GM19324 (cell line): ENCODE measurements at regions not wholly inside any gene's neighbourhood (a gene's known extent, or its start where the extent isn't known, plus 50 kb on each side); places are given as distances from the start of the nearest gene placed in this dataset.

Experiments
- ATAC-seq: cut with Tn5 transposase; IDR thresholded peaks from one replicate; pipeline ENCODE4 v1.9.1; 2021; ENCODE audit warnings: mild to moderate bottlenecking, moderate library complexity; ENCODE audit not compliant: unreplicated experiment, low FRiP score

DNA sequence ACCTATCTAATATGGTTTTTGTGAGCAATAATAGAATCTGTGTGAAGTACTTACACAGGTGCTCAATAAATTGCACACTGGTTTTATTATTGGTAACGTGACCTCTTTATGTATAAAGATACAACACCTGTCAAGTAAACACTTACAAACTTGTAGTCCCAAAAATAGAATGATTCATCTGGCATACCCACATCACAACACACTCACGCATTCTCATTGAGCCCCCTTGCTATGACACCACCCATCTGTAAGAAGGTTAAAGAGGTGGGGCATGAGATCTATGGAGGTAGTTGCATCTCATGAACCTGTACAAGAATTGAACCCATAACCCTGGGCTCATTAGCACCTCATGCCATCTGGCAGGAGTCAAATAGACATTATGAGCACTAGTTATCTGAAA, 134.9 kb upstream of the THBS1 start:
- no peak for ATAC-seq

DNA sequence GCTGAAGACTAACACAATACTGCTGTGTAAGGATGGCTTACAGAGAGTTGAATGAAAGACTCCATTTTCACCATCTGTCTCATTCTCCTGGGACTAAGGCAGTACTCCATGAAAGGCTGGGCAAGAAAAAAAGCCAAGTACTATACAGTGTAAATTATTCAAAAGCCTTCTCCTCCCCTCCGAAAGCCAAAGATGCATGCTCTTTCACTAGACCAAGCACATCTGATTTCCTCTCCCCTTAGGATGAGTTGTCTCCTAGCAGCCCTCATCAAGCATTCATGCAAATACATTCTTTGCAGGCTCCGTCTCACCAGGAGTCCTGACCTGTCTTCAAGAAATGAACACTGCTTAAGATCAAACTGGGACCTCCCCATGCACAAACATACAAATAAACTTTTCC, 133.5 kb upstream of the THBS1 start:
- no peak for ATAC-seq

DNA sequence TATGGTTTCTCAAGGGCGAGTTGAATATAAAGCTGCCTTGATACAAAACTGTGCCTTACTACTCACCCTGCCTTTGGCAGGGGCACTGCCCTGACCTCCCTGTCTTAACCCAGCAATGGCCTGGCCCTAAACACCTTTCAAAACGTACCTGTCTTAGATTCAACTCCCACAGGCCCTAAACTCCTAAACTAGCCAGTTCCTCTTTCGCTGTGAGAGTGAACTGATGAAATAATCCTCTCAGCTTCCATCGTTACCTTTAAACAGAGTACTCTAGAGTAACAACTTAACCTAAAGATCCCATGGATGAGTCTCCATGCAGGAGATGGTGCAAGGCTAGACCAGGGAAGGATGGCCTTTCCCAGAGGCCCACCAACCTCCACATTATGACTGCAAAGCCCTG, 133.0 kb upstream of the THBS1 start:
- ATAC-seq = no peak

DNA sequence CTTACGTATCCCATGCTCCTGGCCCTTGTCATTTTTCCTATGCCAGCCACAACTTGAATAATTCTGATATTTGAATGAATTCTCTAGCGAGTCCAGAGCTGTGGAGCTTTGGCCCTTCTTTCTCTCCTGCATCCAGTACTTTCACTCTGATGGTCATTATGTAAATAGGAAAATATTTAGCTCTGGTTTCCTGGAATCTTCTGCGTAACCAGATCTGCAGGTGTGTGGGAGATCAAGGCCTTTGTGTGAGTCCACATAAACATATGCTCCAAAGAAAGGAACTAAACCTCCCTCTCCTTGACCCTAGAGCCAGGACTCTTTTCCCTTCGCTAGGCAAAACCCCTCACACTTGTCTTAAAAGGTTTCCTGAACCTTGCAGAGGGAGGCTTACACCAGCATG, 132.5 kb upstream of the THBS1 start:
- no peak for ATAC-seq

- no peak for ATAC-seq
Measured at GRCh38 chr15:39451121-39451688, 129.7 kb upstream of the THBS1 start.

GRCh38 chr15:39451871-39452270, 129.0 kb upstream of the THBS1 start:
- ATAC-seq = no peak

DNA sequence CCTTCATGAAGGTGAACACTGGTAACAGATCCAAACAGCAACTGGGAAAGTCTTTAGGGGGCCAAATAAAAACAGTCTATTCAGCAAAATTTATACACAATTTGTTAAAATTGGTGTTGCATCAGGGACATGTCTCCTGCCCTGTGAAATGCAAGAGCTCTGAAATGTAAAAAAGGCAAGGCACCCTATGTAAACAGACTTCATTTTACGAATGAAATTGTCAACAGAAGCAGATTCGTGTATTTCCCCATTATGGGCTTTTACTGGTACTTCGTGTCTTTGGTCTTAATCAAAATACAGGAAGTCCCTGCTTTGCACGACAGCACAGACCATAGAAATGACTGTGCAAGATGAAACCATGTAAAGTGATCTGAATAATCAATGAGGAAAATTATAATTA, 127.3 kb upstream of the THBS1 start:
- ATAC-seq = no peak

DNA sequence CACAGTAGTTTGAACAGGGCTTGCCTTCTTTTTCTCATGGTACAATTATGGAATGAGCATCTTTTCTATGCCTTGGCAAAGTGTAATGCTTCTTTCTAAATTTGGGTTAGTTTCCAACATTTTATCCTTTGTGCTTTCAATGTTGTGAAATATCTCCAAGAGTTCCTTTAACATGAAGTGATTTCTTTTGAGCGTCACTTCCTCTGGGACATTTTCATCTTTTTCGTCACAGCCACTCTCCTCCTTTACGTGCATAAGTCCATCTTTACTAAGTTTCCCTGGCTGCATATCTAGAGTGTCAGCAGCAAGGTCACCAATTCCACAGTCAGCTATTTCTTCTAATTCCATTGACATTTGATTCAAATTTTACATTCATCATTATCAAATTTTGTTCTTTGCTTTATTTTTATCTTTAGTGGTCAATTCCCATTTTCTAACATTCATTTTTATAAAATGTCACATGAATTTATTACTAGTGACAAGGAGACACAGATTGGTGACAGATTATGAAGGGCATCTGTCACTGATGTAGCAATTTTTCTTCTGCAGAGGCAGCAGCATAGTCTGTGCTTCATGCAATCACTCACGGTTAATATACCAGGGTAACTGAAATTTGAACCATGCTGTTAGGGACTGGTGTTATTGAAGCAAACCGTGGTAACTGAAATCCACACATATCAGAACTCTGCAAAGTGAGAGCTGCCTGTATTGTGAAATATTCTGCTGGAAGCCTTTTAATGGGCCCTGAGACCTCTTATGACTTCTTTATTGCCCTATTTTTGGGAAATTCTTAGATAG, 126.5 kb upstream of the THBS1 start:
- no peak for ATAC-seq

DNA sequence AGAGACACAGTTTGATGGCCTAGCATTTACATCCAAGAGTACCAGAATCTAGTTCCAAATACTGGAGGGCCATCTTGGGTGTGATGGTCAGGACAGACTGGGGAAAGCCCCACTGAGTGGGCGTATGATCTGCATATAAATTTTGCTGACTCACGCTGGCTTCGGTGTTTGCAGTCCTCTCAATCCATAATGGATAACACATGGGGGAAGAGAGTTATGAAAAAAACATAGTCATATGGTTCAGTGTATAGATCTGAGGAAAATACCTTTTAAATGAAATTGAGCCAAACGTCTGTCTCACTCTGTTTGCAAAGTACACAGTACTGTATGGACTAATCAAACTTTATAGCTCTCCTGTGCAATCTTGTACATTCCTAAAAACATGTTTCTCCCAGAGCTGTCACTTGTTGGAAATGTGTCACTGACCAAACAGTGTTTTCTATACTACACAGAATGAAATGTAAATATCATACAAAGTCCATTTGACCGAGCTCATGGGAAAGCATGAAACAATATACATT, 125.3 kb upstream of the THBS1 start:
- no peak for ATAC-seq

DNA sequence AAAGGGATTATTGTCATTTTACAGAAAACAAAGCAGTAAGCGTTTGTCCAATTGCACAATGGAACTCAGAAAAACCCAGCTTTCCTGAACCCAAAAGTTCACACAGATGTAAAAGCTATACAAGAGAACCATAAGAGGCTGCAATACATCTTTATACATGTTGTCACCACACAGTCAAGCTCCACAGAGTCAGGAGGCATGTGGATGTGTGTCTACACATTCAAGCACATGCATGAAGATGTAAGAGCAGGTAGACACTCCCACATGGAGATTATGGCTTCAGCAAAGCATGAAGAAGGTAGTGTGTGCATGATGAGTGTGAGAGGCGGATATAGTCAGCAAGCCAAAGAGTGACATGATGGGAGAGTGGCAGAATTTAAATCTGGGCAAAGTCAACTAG, 124.7 kb upstream of the THBS1 start:
- no peak for ATAC-seq

DNA sequence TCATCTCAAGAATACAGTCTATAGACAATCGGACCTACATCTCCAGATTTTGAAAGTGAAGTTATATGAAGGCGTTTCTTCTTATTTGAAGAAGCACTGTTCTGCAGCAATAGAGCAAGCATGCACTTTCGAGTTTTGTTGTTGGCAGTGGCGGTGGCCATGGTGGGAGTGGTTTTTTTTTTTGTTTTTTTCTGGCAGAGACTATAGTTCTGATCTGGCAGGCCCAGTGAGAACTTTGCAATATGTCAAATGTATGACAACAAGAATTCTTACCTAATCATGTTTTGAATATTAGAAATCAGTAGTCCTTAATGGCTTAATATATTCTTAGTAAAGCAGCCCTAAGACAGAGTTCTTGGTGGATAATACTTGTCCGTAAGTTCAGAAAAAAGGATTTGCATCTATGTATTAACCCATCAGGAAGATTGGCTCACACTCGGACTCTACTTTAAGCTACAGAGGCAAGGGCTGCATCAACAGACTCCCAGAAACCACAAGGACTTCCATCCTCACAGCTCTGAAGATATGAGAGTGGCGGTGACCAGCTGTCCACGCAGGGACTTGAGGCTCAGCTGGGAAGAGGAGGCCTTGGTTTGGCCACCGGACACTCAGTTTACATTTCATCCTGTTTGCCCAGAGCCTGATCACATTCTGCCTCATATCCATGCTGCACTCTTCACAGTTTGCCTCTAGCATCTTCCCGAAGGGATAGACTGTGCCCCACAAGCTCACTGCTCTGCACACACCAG, 124.1 kb upstream of the THBS1 start:
- ATAC-seq = no peak

GRCh38 chr15:39458131-39458530, 122.7 kb upstream of the THBS1 start:
- no peak for ATAC-seq

GRCh38 chr15:39459548-39459947, 121.3 kb upstream of the THBS1 start:
- no peak for ATAC-seq

DNA sequence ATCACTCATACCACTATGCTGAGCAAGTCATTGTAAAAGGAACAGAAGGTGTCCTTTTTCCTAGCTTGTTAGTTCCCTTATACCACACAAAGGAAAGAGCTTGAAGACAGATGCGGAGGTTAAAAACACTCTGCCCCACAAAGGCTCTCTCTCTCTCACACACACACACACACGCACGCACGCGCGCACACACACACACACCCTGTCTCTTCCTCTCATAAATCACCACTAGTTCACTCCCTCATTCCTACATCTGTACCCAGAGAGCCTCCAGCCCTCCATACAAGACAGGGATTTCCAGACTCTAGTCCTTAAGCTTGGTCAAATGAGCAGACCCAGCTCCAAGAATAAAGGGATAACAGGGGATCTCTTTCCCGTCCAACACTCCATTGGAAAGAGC, 120.1 kb upstream of the THBS1 start:
- ATAC-seq = no peak

GRCh38 chr15:39461536-39462130, 119.2 kb upstream of the THBS1 start:
- ATAC-seq = no peak

GRCh38 chr15:39462691-39463090, 118.2 kb upstream of the THBS1 start:
- no peak for ATAC-seq

DNA sequence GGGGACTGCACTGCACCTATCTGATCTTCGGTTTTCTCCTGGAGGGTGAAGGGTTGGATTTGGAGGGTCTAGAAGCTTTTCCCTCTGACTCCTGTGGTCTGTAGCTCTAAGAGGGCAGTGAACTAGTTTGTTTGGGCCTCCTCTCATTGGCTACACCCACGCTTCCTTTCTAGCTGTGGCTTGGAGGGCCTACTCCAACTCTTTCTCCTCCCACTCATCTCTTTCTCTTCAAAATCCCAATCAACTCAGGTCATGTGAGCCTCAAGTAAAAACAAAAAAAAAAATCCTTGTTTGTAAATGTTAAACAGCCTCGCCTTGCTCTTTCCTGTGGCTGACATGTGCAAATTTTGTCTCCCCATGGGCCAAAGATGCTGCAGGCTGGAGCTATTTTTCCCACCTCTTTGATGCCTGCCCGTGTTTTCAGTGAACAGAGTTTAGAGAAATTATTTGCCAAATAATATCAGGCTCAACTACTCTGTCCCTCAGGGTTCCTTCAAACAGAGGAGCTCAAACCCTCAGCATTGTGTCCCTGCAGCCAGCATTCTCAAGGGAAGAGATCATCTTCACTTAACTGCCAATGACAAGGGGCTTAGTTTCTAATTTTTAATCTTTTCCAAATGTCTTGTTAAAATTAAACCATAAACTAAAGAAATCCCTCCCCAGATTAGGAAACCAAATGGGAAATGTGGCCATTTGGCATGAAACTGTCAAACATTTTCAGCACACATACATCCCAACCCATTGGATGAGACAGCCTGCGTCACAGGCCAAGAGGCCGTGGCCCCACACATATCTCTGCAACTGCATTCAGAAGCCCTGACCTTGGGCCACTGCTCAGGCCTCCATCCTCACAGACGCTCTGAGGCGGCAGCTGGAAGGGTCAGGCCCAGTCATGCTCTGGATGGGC, 114.8 kb upstream of the THBS1 start:
- ATAC-seq = no peak

GRCh38 chr15:39466750-39467105, 114.2 kb upstream of the THBS1 start:
- ATAC-seq = no peak

DNA sequence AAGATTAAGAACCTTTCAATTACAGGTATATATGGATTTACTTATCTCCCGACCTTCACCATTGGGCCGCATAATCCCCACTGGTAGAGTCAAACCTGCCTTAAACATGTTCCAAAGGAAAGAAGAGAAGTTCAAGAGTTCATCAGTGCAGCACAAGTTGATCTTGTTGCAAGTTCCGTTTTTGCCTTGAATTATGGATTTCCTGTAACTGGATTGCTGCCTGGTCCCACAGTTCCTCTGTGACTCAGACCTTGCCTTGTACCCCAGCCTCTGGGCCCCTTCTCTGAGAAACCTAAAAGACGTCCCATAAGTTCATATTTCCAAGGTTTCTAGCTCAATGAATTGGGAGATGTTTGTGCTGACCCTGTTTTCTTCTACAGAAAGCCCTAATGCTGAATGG, 112.5 kb upstream of the THBS1 start:
- no peak for ATAC-seq

GRCh38 chr15:39468828-39469227, 112.1 kb upstream of the THBS1 start:
- ATAC-seq = no peak
